ENCODE measurements at regions not wholly inside any gene's neighbourhood (a gene's known extent, or its start where the extent isn't known, plus 50 kb on each side); places are given as distances from the start of the nearest gene placed in this dataset.

GRCh38 chr2:237194081-237194480 lies 108.4 kb downstream of the COPS8 start:
- no peak for TF ChIP-seq CTCF (IDR thresholded peaks at IDR 0.05; ENCODE audit: low read depth, low read length, missing control alignments)
- Histone ChIP-seq H3K36me3 (replicated peaks) (no peaks in the 10 kb centered on the region), H3K4me3 (ENCODE audit: low read depth, low read length) (no peak overlapping the region), H3K27ac (no peak overlapping the region), H3K27me3 (replicated peaks) (no peaks in the 10 kb centered on the region)
- in situ Hi-C loops (cut with HindIII; ENCODE audit: low pct_ligation_motif_present, low sequenced_read_pairs): no loop called here
- DNase-seq: no peak

GRCh38 chr2:237194906-237195305 lies 109.2 kb downstream of the COPS8 start:
- no peak overlapping the region for H3K4me3 ChIP-seq (ENCODE audit: low read depth, low read length)
- H3K36me3 ChIP-seq (replicated peaks): no peaks in the 10 kb centered on the region
- H3K27ac ChIP-seq: no peak overlapping the region
- H3K27me3 ChIP-seq (replicated peaks): no peaks in the 10 kb centered on the region
- DNase-seq: no peak
- no peak for TF ChIP-seq CTCF (IDR thresholded peaks at IDR 0.05; ENCODE audit: low read depth, low read length, missing control alignments)
- in situ Hi-C loops (cut with HindIII; ENCODE audit: low pct_ligation_motif_present, low sequenced_read_pairs): no loop called here

- in situ Hi-C loops (cut with HindIII; ENCODE audit: low pct_ligation_motif_present, low sequenced_read_pairs): no loop called here
- H3K36me3 ChIP-seq (replicated peaks): no peaks in the 10 kb centered on the region
- no peak overlapping the region for H3K4me3 ChIP-seq (ENCODE audit: low read depth, low read length)
- H3K27me3 ChIP-seq (replicated peaks): no peaks in the 10 kb centered on the region
- no peak for DNase-seq
- no peak overlapping the region for H3K27ac ChIP-seq
- no peak for TF ChIP-seq CTCF (IDR thresholded peaks at IDR 0.05; ENCODE audit: low read depth, low read length, missing control alignments)
Measured at GRCh38 chr2:237195396-237196120, 109.9 kb downstream of the COPS8 start.

- no peak overlapping the region for H3K4me3 ChIP-seq (ENCODE audit: low read depth, low read length)
- in situ Hi-C loops (cut with HindIII; ENCODE audit: low pct_ligation_motif_present, low sequenced_read_pairs): no loop called here
- no peaks in the 10 kb centered on the region for H3K27me3 ChIP-seq (replicated peaks)
- H3K36me3 ChIP-seq (replicated peaks): no peaks in the 10 kb centered on the region
- no peak for DNase-seq
- TF ChIP-seq CTCF (IDR thresholded peaks at IDR 0.05; ENCODE audit: low read depth, low read length, missing control alignments): no peak
- peak overlapping the region; percentile 40 for H3K27ac ChIP-seq
Measured at GRCh38 chr2:237196409-237196808, 110.7 kb downstream of the COPS8 start.

- no peaks in the 10 kb centered on the region for H3K27me3 ChIP-seq (replicated peaks)
- no peaks in the 10 kb centered on the region for H3K36me3 ChIP-seq (replicated peaks)
- peak overlapping the region; percentile 78 for H3K27ac ChIP-seq
- no peak for TF ChIP-seq CTCF (IDR thresholded peaks at IDR 0.05; ENCODE audit: low read depth, low read length, missing control alignments)
- in situ Hi-C loops (cut with HindIII; ENCODE audit: low pct_ligation_motif_present, low sequenced_read_pairs): no loop called here
- DNase-seq: peak; percentile 75
- no peak overlapping the region for H3K4me3 ChIP-seq (ENCODE audit: low read depth, low read length)
Measured at GRCh38 chr2:237196866-237197618, 111.4 kb downstream of the COPS8 start.
